GM12872 (cell line): ENCODE measurements at regions not wholly inside any gene's neighbourhood (a gene's known extent, or its start where the extent isn't known, plus 50 kb on each side); places are given as distances from the start of the nearest gene placed in this dataset.

Experiments used
- TF ChIP-seq, protein P1 (sequence below): IDR thresholded peaks from 3 replicates; pipeline ENCODE4 v1.5.1; 2011; ENCODE audit warnings: low read depth, mild to moderate bottlenecking, low read length, moderate library complexity; ENCODE audit not compliant: insufficient read depth

DNA sequence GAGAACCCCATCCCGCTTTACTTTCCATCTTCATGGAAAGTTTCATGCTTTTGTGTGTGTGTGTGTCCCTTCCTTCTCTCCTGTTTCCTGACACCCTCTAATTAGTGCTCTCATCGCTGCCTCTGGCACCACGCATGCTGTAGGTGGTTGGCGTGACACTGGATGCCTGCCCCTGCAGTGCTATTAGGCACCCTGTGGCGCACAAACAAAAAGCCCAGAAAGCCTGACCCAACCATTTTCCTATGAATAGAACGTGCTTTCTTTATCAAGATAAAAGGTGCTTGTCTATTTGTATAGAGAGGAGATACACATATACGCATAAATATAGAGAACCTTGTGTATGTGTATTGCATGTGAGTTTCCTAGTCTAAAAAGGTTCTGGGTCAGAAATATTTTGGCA lies 120.8 kb upstream of the CDCA7L start:
- TF ChIP-seq, protein P1, sequence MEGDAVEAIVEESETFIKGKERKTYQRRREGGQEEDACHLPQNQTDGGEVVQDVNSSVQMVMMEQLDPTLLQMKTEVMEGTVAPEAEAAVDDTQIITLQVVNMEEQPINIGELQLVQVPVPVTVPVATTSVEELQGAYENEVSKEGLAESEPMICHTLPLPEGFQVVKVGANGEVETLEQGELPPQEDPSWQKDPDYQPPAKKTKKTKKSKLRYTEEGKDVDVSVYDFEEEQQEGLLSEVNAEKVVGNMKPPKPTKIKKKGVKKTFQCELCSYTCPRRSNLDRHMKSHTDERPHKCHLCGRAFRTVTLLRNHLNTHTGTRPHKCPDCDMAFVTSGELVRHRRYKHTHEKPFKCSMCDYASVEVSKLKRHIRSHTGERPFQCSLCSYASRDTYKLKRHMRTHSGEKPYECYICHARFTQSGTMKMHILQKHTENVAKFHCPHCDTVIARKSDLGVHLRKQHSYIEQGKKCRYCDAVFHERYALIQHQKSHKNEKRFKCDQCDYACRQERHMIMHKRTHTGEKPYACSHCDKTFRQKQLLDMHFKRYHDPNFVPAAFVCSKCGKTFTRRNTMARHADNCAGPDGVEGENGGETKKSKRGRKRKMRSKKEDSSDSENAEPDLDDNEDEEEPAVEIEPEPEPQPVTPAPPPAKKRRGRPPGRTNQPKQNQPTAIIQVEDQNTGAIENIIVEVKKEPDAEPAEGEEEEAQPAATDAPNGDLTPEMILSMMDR, result no peak

DNA sequence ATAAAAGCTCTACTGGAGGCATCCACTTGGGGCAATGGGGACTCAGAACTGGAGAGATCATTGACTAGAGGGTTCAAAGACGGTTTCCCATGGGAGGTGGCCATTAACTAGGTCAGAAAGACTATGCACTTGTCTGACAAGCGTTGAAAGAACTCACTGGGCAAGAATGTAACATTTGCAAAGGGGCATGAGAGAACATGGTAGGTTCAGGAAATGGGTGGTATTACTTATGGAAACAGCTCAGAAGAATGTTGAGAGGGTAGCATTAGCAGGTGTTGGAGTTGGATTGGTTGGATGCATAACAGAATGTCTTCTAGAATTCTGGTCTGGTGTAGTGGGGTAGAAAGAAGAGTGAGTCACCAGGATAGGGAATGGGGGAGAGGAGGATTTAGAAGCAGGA lies 119.1 kb upstream of the CDCA7L start:
- TF ChIP-seq, protein P1, result no peak

- TF ChIP-seq, protein P1, result no peak
These were observed 116.1 kb upstream of the CDCA7L start for GRCh38 chr7:22061775-22062174.

DNA sequence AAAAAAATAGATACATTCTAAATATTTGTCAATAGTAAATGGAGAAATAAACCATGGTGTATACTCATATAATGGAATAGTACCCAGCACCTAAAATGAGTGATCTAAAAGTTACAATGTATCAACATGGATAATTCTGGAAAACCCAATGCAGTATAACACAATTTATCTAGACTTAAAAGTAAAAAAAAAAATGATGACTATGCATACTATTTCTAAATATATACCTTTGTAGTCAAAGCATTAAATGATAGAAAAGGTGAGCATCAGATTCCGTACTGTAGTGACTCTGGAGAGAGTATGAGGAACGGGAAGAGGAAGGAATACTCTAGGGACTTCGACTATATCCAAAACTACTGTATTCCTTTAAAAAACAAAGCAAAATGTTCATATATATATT lies 115.2 kb upstream of the CDCA7L start:
- TF ChIP-seq, protein P1, result no peak

GRCh38 chr7:22060197-22060596 lies 114.5 kb upstream of the CDCA7L start:
- TF ChIP-seq, protein P1, result no peak

DNA sequence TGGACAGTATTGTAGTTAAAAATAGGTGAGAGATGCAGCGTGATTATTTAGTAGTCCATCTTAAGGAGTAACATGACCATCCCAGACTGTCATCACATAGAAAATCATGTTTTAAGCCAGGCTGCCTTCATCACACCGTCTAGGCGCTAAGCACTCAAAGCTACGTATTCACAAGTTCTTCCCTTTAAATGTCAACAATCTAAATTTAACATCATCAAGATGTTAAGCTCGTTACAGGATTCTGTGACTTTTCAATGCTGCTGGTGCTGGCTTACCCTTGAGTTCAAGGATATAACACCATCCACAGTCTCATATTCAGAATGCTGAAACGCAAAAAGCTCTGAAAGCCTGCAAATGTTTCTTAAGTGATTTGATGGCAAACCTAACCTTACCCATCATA lies 109.5 kb upstream of the CDCA7L start:
- TF ChIP-seq, protein P1, result no peak

DNA sequence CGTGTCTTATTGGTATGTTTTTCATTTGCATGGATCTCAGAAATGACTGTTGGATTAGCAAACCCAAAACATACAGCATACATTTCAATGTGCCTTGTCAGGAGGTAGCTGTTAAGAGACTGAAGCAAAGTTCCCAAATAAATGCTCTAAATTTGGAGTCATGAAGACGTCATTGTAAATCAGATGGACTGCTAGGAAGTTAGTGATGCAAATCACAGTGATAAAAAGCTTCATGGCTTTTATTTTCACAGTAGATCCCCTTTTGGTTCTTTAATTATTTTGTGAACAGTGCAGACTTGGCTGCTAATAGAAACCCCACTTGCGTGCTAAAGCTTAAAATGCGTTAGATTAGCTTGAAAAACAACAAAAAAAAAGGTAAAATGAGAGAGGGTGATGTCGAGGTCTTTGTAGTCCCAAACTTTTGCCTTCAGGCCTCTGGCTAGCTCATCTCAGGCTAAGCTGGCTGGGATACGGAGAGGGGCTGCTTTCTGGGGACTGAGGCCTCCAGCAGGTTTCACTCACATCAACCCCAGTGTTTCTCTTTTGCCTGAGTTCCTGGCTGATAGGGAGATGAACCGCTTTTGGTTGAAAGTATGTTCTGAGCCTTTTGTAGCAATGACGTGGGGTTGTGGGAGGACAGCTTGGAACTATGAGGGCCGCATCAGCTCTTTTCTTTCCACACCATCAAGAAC lies 107.1 kb upstream of the CDCA7L start:
- TF ChIP-seq, protein P1, result no peak
